ENCODE measurements at regions not wholly inside any gene's neighbourhood (a gene's known extent, or its start where the extent isn't known, plus 50 kb on each side); places are given as distances from the start of the nearest gene placed in this dataset.

DNA sequence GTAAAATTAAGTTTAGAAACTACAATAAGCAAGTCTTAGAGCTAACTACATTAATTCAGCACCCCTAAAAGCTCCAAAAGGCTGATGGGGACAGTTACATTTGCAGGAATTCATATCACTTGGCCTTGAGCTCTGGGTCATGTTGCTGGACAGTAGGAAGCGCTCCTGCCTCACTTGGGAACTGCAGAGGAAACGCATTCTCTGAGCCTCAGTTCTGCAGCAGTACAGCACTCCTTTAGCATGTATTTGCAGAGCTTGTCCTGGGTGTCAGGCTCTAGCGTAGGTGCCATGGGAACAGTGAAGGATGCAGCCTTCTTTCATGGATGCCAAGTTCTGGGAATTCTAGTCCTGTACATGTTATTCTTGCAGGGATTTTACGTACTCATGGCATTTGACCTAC lies 710.4 kb downstream of the IRX1 start:
- H3K27me3 ChIP-seq (replicated peaks; ENCODE audit: control insufficient read depth, insufficient read depth, low read length) = no peaks in the 10 kb centered on the region
- TF ChIP-seq, protein P1, sequence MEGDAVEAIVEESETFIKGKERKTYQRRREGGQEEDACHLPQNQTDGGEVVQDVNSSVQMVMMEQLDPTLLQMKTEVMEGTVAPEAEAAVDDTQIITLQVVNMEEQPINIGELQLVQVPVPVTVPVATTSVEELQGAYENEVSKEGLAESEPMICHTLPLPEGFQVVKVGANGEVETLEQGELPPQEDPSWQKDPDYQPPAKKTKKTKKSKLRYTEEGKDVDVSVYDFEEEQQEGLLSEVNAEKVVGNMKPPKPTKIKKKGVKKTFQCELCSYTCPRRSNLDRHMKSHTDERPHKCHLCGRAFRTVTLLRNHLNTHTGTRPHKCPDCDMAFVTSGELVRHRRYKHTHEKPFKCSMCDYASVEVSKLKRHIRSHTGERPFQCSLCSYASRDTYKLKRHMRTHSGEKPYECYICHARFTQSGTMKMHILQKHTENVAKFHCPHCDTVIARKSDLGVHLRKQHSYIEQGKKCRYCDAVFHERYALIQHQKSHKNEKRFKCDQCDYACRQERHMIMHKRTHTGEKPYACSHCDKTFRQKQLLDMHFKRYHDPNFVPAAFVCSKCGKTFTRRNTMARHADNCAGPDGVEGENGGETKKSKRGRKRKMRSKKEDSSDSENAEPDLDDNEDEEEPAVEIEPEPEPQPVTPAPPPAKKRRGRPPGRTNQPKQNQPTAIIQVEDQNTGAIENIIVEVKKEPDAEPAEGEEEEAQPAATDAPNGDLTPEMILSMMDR (IDR thresholded peaks at IDR 0.05; ENCODE audit: insufficient read depth in 1 of 2, low read depth in 1 of 2, low read length in 1 of 2, severe bottlenecking in 1 of 2, unreplicated experiment in 1 of 2) = no peak
- POLR2A ChIA-PET = no interaction called here
- Mint-ChIP-seq H3K36me3 (ENCODE audit: insufficient read depth, unreplicated experiment) (no peaks in the 10 kb centered on the region), H3K9me3 (ENCODE audit: unreplicated experiment) (no peaks in the 10 kb centered on the region), H3K4me1 (ENCODE audit: low read depth, unreplicated experiment) (no peaks in the 10 kb centered on the region), H3K27ac (ENCODE audit: unreplicated experiment) (no peak overlapping the region), H3K4me3 (ENCODE audit: unreplicated experiment) (no peak overlapping the region), H3K27me3 (ENCODE audit: insufficient read depth, unreplicated experiment) (no peaks in the 10 kb centered on the region)
- no peaks in the 10 kb centered on the region for H3K4me1 ChIP-seq
- no peaks in the 10 kb centered on the region for H3K36me3 ChIP-seq (ENCODE audit: control insufficient read depth, insufficient read depth, low read length)
- CTCF ChIA-PET = no interaction called here
- no peak for DNase-seq
- intact Hi-C loops (cut with micrococcal nuclease; ENCODE audit: unreplicated experiment) = no loop called here
- H3K4me3 ChIP-seq (ENCODE audit: low read depth, low read length) = no peak overlapping the region
- H3K9me3 ChIP-seq = no peaks in the 10 kb centered on the region
- no TSS peak for BruUV-seq (replicated peaks)

DNA sequence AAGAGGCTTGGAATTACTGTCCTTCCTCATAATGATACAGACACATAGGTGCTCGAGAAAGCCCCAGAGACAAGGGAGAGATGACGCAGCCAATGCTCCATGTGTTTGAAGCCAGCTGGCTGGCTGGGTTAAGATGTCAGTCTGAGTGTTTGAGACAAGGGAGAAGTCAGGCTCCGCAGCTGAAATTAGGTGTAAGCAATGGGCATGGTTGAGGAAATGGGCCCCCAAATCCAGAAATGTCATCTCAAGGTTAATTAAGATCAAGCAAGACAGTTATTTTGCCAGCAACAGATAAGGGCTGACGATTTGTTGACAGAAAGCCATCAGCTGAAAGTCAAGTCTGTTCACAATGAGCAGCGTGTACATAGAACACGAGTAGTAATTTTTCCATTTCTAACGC lies 713.4 kb downstream of the IRX1 start:
- ChIA-PET POLR2A (no interaction called here), CTCF (no interaction called here)
- H3K27me3 ChIP-seq (replicated peaks; ENCODE audit: control insufficient read depth, insufficient read depth, low read length) = no peaks in the 10 kb centered on the region
- intact Hi-C loops (cut with micrococcal nuclease; ENCODE audit: unreplicated experiment) = no loop called here
- H3K4me3 ChIP-seq (ENCODE audit: low read depth, low read length) = no peak overlapping the region
- no peaks in the 10 kb centered on the region for H3K4me1 ChIP-seq
- Mint-ChIP-seq H3K36me3 (ENCODE audit: insufficient read depth, unreplicated experiment) (no peaks in the 10 kb centered on the region), H3K4me3 (ENCODE audit: unreplicated experiment) (no peak overlapping the region), H3K27me3 (ENCODE audit: insufficient read depth, unreplicated experiment) (peaks cover 4% of the 10 kb centered on the region), H3K9me3 (ENCODE audit: unreplicated experiment) (no peaks in the 10 kb centered on the region), H3K4me1 (ENCODE audit: low read depth, unreplicated experiment) (no peaks in the 10 kb centered on the region), H3K27ac (ENCODE audit: unreplicated experiment) (no peak overlapping the region)
- TF ChIP-seq, protein P1 (IDR thresholded peaks at IDR 0.05; ENCODE audit: insufficient read depth in 1 of 2, low read depth in 1 of 2, low read length in 1 of 2, severe bottlenecking in 1 of 2, unreplicated experiment in 1 of 2) = no peak
- BruUV-seq (replicated peaks) = no TSS peak
- no peak for DNase-seq
- H3K9me3 ChIP-seq = no peaks in the 10 kb centered on the region
- no peaks in the 10 kb centered on the region for H3K36me3 ChIP-seq (ENCODE audit: control insufficient read depth, insufficient read depth, low read length)

DNA sequence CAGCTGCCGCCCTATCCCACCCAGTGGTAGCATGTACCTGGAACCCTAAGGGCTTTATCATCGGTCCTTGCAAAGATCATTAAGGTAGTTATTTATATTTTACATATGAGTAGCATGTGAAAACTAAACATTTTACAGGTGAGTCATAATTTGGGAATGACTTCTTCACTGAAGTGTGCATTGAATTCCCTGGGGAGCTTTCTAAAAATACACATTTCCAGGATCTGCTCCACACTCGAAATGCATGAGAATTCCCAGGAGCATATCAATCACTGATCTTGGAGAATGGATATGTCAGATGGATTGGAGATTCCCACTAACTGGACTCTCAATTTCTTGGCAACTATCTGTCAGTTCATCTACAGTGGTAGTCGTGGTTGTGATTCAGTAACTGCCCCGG lies 717.5 kb downstream of the IRX1 start:
- CTCF ChIA-PET = no interaction called here
- Histone ChIP-seq H3K4me3 (ENCODE audit: low read depth, low read length) (no peak overlapping the region), H3K4me1 (no peaks in the 10 kb centered on the region), H3K27me3 (replicated peaks; ENCODE audit: control insufficient read depth, insufficient read depth, low read length) (no peaks in the 10 kb centered on the region), H3K9me3 (no peaks in the 10 kb centered on the region), H3K36me3 (ENCODE audit: control insufficient read depth, insufficient read depth, low read length) (no peaks in the 10 kb centered on the region)
- Mint-ChIP-seq H3K4me3 (ENCODE audit: unreplicated experiment) (no peak overlapping the region), H3K4me1 (ENCODE audit: low read depth, unreplicated experiment) (no peaks in the 10 kb centered on the region), H3K9me3 (ENCODE audit: unreplicated experiment) (no peaks in the 10 kb centered on the region), H3K27ac (ENCODE audit: unreplicated experiment) (no peak overlapping the region), H3K27me3 (ENCODE audit: insufficient read depth, unreplicated experiment) (peaks cover 4% of the 10 kb centered on the region), H3K36me3 (ENCODE audit: insufficient read depth, unreplicated experiment) (no peaks in the 10 kb centered on the region)
- BruUV-seq (replicated peaks) = no TSS peak
- DNase-seq = no peak
- TF ChIP-seq, protein P1 (IDR thresholded peaks at IDR 0.05; ENCODE audit: insufficient read depth in 1 of 2, low read depth in 1 of 2, low read length in 1 of 2, severe bottlenecking in 1 of 2, unreplicated experiment in 1 of 2) = no peak
- POLR2A ChIA-PET = no interaction called here
- intact Hi-C loops (cut with micrococcal nuclease; ENCODE audit: unreplicated experiment) = no loop called here

All from Caco-2 (cell line).